HEK293 (cell line): ENCODE measurements at regions not wholly inside any gene's neighbourhood (a gene's known extent, or its start where the extent isn't known, plus 50 kb on each side); places are given as distances from the start of the nearest gene placed in this dataset.

ENCODE experiments used
- CTCF ChIA-PET: fragments of 350-600 bp; formaldehyde crosslinking; extraction: SDS; loops from one replicate; lab custom pipeline; 2021; ENCODE audit warnings: antibody characterized with exemption; lab: Yijun Ruan, JAX
- POLR2A ChIA-PET: fragments of 300-600 bp; formaldehyde crosslinking; extraction: SDS; loops from one replicate; lab custom pipeline; 2020; ENCODE audit warnings: antibody characterized with exemption, inconsistent platforms; lab: Yijun Ruan, JAX
- H3K27ac ChIP-seq: fragments of 200-500 bp; sonication (Bioruptor generic); 2 replicates; pipeline ENCODE4 v1.5.1; 2014; ENCODE audit warnings: low read depth, low read length, control low read depth, inconsistent platforms; ENCODE audit errors: extremely low read depth
- H3K36me3 ChIP-seq, 2 experiments: fragments of 200-500 bp in 1 of 2; sonication (Bioruptor generic) in 1 of 2; 1 replicate in 1 of 2; 2 replicates in 1 of 2; pipeline ENCODE4 v1.5.1; 2014 to 2017; ENCODE audit warnings: inconsistent platforms in 2 of 2, low read length in 2 of 2; ENCODE audit not compliant: control insufficient read depth in 2 of 2, insufficient read depth in 1 of 2
- H3K4me1 ChIP-seq: fragments of 200-500 bp; sonication (Bioruptor generic); 2 replicates; pipeline ENCODE4 v1.5.1; 2014; ENCODE audit warnings: mild to moderate bottlenecking, low read length, inconsistent platforms; ENCODE audit not compliant: control insufficient read depth, insufficient read depth
- H3K4me3 ChIP-seq: 2 replicates; pipeline ENCODE4 v1.5.1; 2011; ENCODE audit warnings: low read depth, mild to moderate bottlenecking, control low read depth, low read length, moderate library complexity
- H3K9me3 ChIP-seq: fragments of 200-500 bp; sonication (Bioruptor generic); 2 replicates; pipeline ENCODE4 v1.5.1; 2014; ENCODE audit warnings: low read depth, low read length, inconsistent platforms; ENCODE audit not compliant: control insufficient read depth, insufficient read depth
- BCL11B ChIP-seq: fragments of 450-650 bp; formaldehyde crosslinking; IDR thresholded peaks from 2 replicates; pipeline ENCODE4 v1.5.1; 2016; ENCODE audit warnings: low read depth, missing biosample characterization, missing genetic modification characterization
- GLI4 ChIP-seq: fragments of 450-650 bp; formaldehyde crosslinking; IDR thresholded peaks from 2 replicates; pipeline ENCODE4 v1.5.1; 2016; ENCODE audit warnings: missing biosample characterization, missing genetic modification characterization
- HOXD13 ChIP-seq: sonication (generic); formaldehyde crosslinking; IDR thresholded peaks from 2 replicates; pipeline ENCODE4 v1.8.0; 2022; ENCODE audit warnings: missing genetic modification reagents, borderline replicate concordance
- KLF16 ChIP-seq: fragments of 450-650 bp; formaldehyde crosslinking; IDR thresholded peaks from 2 replicates; pipeline ENCODE4 v1.5.1; 2017; ENCODE audit warnings: missing biosample characterization, missing genetic modification characterization
- REPIN1 ChIP-seq: fragments of 450-650 bp; formaldehyde crosslinking; IDR thresholded peaks from 2 replicates; pipeline ENCODE4 v1.5.1; 2017; ENCODE audit warnings: missing biosample characterization, missing genetic modification characterization, low read depth
- SALL2 ChIP-seq: fragments of 450-650 bp; formaldehyde crosslinking; IDR thresholded peaks from 2 replicates; pipeline ENCODE4 v1.5.0; 2017; ENCODE audit warnings: missing biosample characterization, mild to moderate bottlenecking, missing genetic modification characterization, borderline replicate concordance
- SCRT1 ChIP-seq: fragments of 450-650 bp; formaldehyde crosslinking; IDR thresholded peaks from 2 replicates; pipeline ENCODE4 v1.5.1; 2016; ENCODE audit warnings: missing biosample characterization, missing genetic modification characterization, borderline replicate concordance
- ZFP37 ChIP-seq: fragments of 450-650 bp; formaldehyde crosslinking; IDR thresholded peaks from 2 replicates; pipeline ENCODE4 v1.5.1; 2016; ENCODE audit warnings: missing biosample characterization, missing genetic modification characterization
- ZFP41 ChIP-seq: fragments of 450-650 bp; formaldehyde crosslinking; IDR thresholded peaks from 2 replicates; pipeline ENCODE4 v1.5.1; 2016; ENCODE audit warnings: missing biosample characterization, missing genetic modification characterization, borderline replicate concordance
- ZNF132 ChIP-seq: fragments of 450-650 bp; formaldehyde crosslinking; IDR thresholded peaks from 2 replicates; pipeline ENCODE4 v1.5.1; 2017; ENCODE audit warnings: missing biosample characterization, missing genetic modification characterization, borderline replicate concordance
- ZNF146 ChIP-seq: fragments of 450-650 bp; formaldehyde crosslinking; IDR thresholded peaks from 2 replicates; pipeline ENCODE4 v1.5.1; 2016; ENCODE audit warnings: missing biosample characterization, missing genetic modification characterization
- ZNF174 ChIP-seq: fragments of 450-650 bp; formaldehyde crosslinking; IDR thresholded peaks from 2 replicates; pipeline ENCODE4 v1.5.0; 2017; ENCODE audit warnings: missing biosample characterization, mild to moderate bottlenecking, missing genetic modification characterization
- ZNF223 ChIP-seq: fragments of 450-650 bp; formaldehyde crosslinking; IDR thresholded peaks from 2 replicates; pipeline ENCODE4 v1.5.1; 2016; ENCODE audit warnings: missing biosample characterization, missing genetic modification characterization
- ZNF23 ChIP-seq: fragments of 450-650 bp; formaldehyde crosslinking; IDR thresholded peaks from 2 replicates; pipeline ENCODE4 v1.5.1; 2016; ENCODE audit warnings: missing biosample characterization, missing genetic modification characterization, borderline replicate concordance
- ZNF266 ChIP-seq: fragments of 450-650 bp; formaldehyde crosslinking; IDR thresholded peaks from 2 replicates; pipeline ENCODE4 v1.5.1; 2016; ENCODE audit warnings: missing biosample characterization, missing genetic modification characterization, low read depth
- ZNF274 ChIP-seq, 2 experiments: fragments of 200-500 bp in 1 of 2; fragments of 450-650 bp in 1 of 2; sonication (Bioruptor generic) in 1 of 2; formaldehyde crosslinking in 1 of 2; IDR thresholded peaks; 2 replicates each; pipeline versions ENCODE4 v1.5.1 to v1.6.1; 2014 to 2016; ENCODE audit warnings: borderline replicate concordance in 1 of 2, inconsistent platforms in 1 of 2, low read length in 1 of 2, missing biosample characterization in 1 of 2, missing genetic modification characterization in 1 of 2
- ZNF335 ChIP-seq: fragments of 450-650 bp; formaldehyde crosslinking; conservative IDR thresholded peaks from 2 replicates; pipeline ENCODE4 v1.5.1; 2016; ENCODE audit warnings: missing biosample characterization, missing genetic modification characterization
- ZNF521 ChIP-seq: fragments of 450-650 bp; formaldehyde crosslinking; IDR thresholded peaks from 2 replicates; pipeline ENCODE4 v1.5.1; 2017; ENCODE audit warnings: missing biosample characterization, mild to moderate bottlenecking, missing genetic modification characterization
- ZNF529 ChIP-seq: fragments of 450-650 bp; formaldehyde crosslinking; IDR thresholded peaks from 2 replicates; pipeline ENCODE4 v1.5.1; 2017; ENCODE audit warnings: missing genetic modification characterization, missing biosample characterization; ENCODE audit not compliant: insufficient replicate concordance
- ZNF561 ChIP-seq: fragments of 450-650 bp; IDR thresholded peaks from 2 replicates; pipeline ENCODE4 v1.5.1; 2018; ENCODE audit warnings: missing biosample characterization, missing genetic modification characterization, borderline replicate concordance
- ZNF600 ChIP-seq: fragments of 450-650 bp; formaldehyde crosslinking; IDR thresholded peaks from 2 replicates; pipeline ENCODE4 v1.5.1; 2016; ENCODE audit warnings: missing biosample characterization, missing genetic modification characterization
- ZNF621 ChIP-seq: fragments of 450-650 bp; formaldehyde crosslinking; IDR thresholded peaks from 2 replicates; pipeline ENCODE4 v1.5.1; 2017; ENCODE audit warnings: missing biosample characterization, missing genetic modification characterization
- ZNF785 ChIP-seq: fragments of 450-650 bp; formaldehyde crosslinking; IDR thresholded peaks from 2 replicates; pipeline ENCODE4 v1.5.1; 2016; ENCODE audit warnings: missing biosample characterization, missing genetic modification characterization
- ZNF791 ChIP-seq: fragments of 450-650 bp; formaldehyde crosslinking; IDR thresholded peaks from 2 replicates; pipeline ENCODE4 v1.5.1; 2016; ENCODE audit warnings: missing biosample characterization, missing genetic modification characterization
- ZSCAN16 ChIP-seq: fragments of 450-650 bp; formaldehyde crosslinking; IDR thresholded peaks from 2 replicates; pipeline ENCODE4 v1.5.1; 2016; ENCODE audit warnings: missing biosample characterization, missing genetic modification characterization
- ZSCAN30 ChIP-seq: fragments of 450-650 bp; IDR thresholded peaks from 2 replicates; pipeline ENCODE4 v1.5.1; 2018; ENCODE audit warnings: missing biosample characterization, mild to moderate bottlenecking, missing genetic modification characterization, moderate library complexity
- TF ChIP-seq, protein P1 (sequence below): fragments of 450-650 bp; formaldehyde crosslinking; IDR thresholded peaks from 2 replicates; pipeline ENCODE4 v1.5.1; 2016; ENCODE audit warnings: missing biosample characterization, missing genetic modification characterization
- TF ChIP-seq, protein P2 (sequence below): sonication (generic); formaldehyde crosslinking; IDR thresholded peaks from 2 replicates; pipeline ENCODE4 v1.8.1; 2022; ENCODE audit warnings: mild to moderate bottlenecking, moderate library complexity, missing genetic modification reagents
- TF ChIP-seq, protein P3 (sequence below): fragments of 450-650 bp; formaldehyde crosslinking; IDR thresholded peaks from 2 replicates; pipeline ENCODE4 v1.5.0; 2017; ENCODE audit warnings: missing biosample characterization, missing genetic modification characterization, borderline replicate concordance

DNA sequence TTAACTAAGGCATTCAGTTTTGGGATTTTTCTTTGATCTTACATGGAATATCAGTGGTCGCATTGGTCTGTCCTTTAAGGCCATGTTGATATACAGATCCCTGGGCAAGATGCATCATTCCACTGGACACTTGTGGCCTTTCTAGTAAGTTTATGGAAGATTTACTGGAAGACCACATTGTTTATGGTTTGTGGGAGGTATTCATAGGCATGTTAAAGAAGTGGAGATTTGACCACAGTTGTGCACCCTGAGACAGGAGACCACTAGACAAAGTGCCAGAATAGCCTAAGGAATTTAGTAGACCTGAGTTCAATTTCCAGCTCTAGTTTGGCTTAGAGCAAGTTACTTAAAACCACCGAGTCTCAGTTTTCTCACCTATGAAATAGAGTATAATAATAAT is 383.1 kb upstream of the PAPPA start:
- no peaks in the 10 kb centered on the region for H3K36me3 ChIP-seq
- no peaks in the 10 kb centered on the region for H3K4me1 ChIP-seq
- no peaks in the 10 kb centered on the region for H3K9me3 ChIP-seq
- ChIA-PET CTCF (no interaction called here), POLR2A (no interaction called here)
- H3K27ac ChIP-seq = no peak overlapping the region
- TF ChIP-seq, protein P1, sequence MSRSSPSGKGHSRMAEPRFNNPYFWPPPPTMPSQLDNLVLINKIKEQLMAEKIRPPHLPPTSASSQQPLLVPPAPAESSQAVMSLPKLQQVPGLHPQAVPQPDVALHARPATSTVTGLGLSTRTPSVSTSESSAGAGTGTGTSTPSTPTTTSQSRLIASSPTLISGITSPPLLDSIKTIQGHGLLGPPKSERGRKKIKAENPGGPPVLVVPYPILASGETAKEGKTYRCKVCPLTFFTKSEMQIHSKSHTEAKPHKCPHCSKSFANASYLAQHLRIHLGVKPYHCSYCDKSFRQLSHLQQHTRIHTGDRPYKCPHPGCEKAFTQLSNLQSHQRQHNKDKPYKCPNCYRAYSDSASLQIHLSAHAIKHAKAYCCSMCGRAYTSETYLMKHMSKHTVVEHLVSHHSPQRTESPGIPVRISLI (tag by site-specific recombination) = no peak
- TF ChIP-seq REPIN1 (tag by site-specific recombination) (no peak), ZSCAN30 (tag by site-specific recombination) (no peak), ZNF223 (no peak), ZNF23 (no peak), ZNF561 (tag by site-specific recombination) (no peak), GLI4 (tag by site-specific recombination) (no peak), ZSCAN16 (tag by site-specific recombination) (no peak), HOXD13 (CRISPR knock-in tag) (no peak), KLF16 (tag by site-specific recombination) (no peak), ZNF266 (tag by site-specific recombination) (no peak)
- H3K4me3 ChIP-seq = no peak overlapping the region

DNA sequence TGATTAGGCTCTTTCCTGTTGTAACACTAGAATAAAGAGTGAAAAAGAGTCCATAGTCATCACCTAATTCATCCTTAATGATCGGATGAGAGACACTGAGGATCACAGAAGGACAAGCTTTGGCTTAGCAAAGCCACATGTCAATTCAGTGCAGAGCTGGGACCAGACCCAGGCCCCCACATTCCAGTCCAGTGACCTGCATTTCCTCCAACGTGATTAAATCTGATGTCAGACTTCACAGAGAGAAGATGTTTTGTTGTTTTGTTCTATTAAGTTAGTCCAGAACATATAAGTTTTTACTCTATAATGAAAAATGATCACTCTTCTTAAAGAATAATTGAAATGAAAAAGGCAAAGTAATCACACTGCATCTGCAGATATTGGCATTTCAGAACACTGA is 377.9 kb upstream of the PAPPA start:
- POLR2A ChIA-PET = no interaction called here
- Histone ChIP-seq H3K4me1 (no peaks in the 10 kb centered on the region), H3K4me3 (no peak overlapping the region), H3K27ac (no peak overlapping the region), H3K36me3 (no peaks in the 10 kb centered on the region), H3K9me3 (no peaks in the 10 kb centered on the region)
- TF ChIP-seq ZNF146 (no peak), ZNF621 (no peak), ZNF521 (no peak), ZFP37 (tag by site-specific recombination) (no peak)
- CTCF ChIA-PET = no interaction called here

DNA sequence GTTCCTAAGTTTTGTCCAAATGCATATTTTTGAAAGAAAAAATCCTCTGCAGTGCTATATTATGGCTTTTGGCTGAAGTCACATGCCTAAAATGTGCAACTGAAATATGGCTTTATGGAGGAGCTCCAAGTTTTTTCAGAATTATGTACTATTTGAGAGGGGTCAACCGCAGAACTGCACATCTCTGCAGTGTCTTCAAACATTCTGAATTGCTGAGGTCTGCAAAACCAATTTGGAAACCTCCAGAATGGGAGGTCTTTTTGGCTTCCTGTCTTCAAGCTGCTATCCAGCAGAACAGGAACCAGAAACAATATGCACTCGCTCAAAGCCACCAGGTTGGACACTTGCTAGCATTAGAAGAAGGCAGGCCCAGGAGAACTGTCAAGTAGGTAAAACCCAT is 376.0 kb upstream of the PAPPA start:
- POLR2A ChIA-PET = no interaction called here
- CTCF ChIA-PET = interaction anchor here (0.5 kb wide), 1 partner anchor 107 kb away, joined by 3 read pairs; no protein-coding TSS in a partner anchor
- no peaks in the 10 kb centered on the region for H3K36me3 ChIP-seq
- no peaks in the 10 kb centered on the region for H3K4me1 ChIP-seq
- no peak overlapping the region for H3K4me3 ChIP-seq
- no peaks in the 10 kb centered on the region for H3K9me3 ChIP-seq
- H3K27ac ChIP-seq = no peak overlapping the region
- TF ChIP-seq ZNF335 (tag by site-specific recombination) = no peak
- no peak for TF ChIP-seq SCRT1 (tag by site-specific recombination)
- no peak for TF ChIP-seq ZNF174
- no peak for TF ChIP-seq ZNF600
- TF ChIP-seq ZNF529 = no peak
- TF ChIP-seq, protein P2, sequence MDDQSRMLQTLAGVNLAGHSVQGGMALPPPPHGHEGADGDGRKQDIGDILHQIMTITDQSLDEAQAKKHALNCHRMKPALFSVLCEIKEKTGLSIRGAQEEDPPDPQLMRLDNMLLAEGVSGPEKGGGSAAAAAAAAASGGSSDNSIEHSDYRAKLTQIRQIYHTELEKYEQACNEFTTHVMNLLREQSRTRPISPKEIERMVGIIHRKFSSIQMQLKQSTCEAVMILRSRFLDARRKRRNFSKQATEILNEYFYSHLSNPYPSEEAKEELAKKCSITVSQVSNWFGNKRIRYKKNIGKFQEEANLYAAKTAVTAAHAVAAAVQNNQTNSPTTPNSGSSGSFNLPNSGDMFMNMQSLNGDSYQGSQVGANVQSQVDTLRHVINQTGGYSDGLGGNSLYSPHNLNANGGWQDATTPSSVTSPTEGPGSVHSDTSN (CRISPR knock-in tag) = no peak
- no peak for TF ChIP-seq ZFP41 (tag by site-specific recombination)
- no peak for TF ChIP-seq SALL2 (tag by site-specific recombination)
- TF ChIP-seq ZNF791 = no peak
- TF ChIP-seq ZNF274 (IDR thresholded peaks at IDR 0.05; ENCODE audit: low read length) = no peak
- no peak for TF ChIP-seq ZNF274 (tag by site-specific recombination; IDR thresholded peaks at IDR 0.05; ENCODE audit: borderline replicate concordance)
- TF ChIP-seq, protein P1 (tag by site-specific recombination) = no peak
- no peak for TF ChIP-seq ZNF785 (tag by site-specific recombination)
- TF ChIP-seq, protein P3, sequence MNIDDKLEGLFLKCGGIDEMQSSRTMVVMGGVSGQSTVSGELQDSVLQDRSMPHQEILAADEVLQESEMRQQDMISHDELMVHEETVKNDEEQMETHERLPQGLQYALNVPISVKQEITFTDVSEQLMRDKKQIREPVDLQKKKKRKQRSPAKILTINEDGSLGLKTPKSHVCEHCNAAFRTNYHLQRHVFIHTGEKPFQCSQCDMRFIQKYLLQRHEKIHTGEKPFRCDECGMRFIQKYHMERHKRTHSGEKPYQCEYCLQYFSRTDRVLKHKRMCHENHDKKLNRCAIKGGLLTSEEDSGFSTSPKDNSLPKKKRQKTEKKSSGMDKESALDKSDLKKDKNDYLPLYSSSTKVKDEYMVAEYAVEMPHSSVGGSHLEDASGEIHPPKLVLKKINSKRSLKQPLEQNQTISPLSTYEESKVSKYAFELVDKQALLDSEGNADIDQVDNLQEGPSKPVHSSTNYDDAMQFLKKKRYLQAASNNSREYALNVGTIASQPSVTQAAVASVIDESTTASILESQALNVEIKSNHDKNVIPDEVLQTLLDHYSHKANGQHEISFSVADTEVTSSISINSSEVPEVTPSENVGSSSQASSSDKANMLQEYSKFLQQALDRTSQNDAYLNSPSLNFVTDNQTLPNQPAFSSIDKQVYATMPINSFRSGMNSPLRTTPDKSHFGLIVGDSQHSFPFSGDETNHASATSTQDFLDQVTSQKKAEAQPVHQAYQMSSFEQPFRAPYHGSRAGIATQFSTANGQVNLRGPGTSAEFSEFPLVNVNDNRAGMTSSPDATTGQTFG (tag by site-specific recombination) = no peak
- TF ChIP-seq ZNF132 (tag by site-specific recombination) = no peak
- TF ChIP-seq BCL11B (tag by site-specific recombination) = no peak
